ENCODE measurements at regions not wholly inside any gene's neighbourhood (a gene's known extent, or its start where the extent isn't known, plus 50 kb on each side); places are given as distances from the start of the nearest gene placed in this dataset.

DNA sequence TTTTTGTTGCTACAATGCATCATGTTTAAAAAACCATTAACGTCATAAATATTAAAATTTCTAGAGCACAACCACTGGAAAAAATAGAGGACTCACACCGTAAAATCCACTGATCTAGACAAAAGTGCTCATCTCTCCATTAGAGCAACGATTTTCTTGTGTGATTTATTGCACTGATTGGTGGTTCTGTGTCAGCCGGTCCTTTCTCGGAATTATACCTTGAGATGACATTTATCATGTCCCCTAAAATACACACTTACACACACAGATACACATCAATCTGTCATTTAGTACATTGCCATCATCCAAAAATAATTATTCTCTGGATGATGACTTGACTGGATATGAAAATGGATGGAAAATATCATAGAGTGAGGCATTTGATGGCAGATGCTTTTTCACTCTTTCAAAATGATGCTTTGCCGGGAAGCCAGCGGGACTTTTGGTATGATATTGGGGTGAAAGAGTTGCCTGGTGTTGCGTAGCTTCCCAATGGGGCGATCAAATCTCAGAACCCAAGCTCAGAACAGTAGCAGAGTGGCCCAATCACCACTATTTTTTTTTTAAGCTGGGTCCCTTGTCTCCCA, 226.6 kb downstream of the GAS1 start:
- ChIA-PET POLR2A (no interaction called here), CTCF (no interaction called here)
- no peak for TF ChIP-seq CTCF (IDR thresholded peaks at IDR 0.05)

DNA sequence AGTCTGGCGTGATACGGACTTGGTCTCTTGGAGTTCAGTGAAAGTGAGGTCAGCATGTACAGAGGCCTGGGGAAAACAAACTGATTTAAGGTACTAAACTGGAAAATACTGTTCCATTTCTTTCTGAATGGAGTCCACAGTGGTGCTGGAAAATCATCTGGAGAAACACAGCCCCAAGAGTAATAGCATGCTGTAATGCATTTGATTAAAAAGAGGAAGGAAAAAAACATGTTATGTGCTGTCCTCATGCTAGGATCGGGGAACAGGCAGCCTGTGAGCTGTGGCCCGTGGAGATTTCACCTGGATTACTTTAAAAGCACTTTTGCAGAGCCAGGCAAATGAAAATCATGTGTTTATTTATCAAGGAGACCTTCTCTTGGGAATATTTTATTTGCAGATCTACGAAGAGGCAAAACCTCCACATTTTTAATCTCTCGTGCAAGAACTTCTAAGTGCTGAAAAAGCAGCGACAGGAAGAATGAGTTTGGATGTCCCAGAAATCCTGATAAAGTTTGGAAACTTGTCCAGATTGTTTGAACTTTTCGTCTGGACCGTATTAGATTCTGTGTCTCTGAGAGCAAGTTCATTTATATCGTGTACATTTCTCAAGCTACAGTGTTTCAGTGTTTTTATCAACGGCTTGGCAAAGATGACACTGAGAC, 228.8 kb downstream of the GAS1 start:
- CTCF ChIA-PET: no interaction called here
- POLR2A ChIA-PET: no interaction called here
- DNase-seq (no peak), ATAC-seq (ENCODE audit: low read depth) (no peak)
- intact Hi-C loops (cut with micrococcal nuclease): no loop called here
- Mint-ChIP-seq H3K4me1 (no peaks in the 10 kb centered on the region), H3K36me3 (ENCODE audit: low read depth) (no peaks in the 10 kb centered on the region), H3K9me3 (no peaks in the 10 kb centered on the region), H3K27me3 (no peaks in the 10 kb centered on the region), H3K4me3 (no peak overlapping the region), H3K27ac (no peak overlapping the region)
- TF ChIP-seq CTCF (IDR thresholded peaks at IDR 0.05): no peak

More for the DNA sequence above, 226.6 kb downstream of the GAS1 start:
- Mint-ChIP-seq H3K27ac (no peak overlapping the region), H3K9me3 (no peaks in the 10 kb centered on the region), H3K36me3 (ENCODE audit: low read depth) (no peaks in the 10 kb centered on the region), H3K27me3 (no peaks in the 10 kb centered on the region), H3K4me1 (no peaks in the 10 kb centered on the region), H3K4me3 (no peak overlapping the region)
- intact Hi-C loops (cut with micrococcal nuclease): no loop called here
- ATAC-seq (ENCODE audit: low read depth) (no peak), DNase-seq (no peak)

GRCh38 chr9:86716326-86716922, 230.9 kb downstream of the GAS1 start:
- no peak overlapping the region for H3K27ac Mint-ChIP-seq

DNA sequence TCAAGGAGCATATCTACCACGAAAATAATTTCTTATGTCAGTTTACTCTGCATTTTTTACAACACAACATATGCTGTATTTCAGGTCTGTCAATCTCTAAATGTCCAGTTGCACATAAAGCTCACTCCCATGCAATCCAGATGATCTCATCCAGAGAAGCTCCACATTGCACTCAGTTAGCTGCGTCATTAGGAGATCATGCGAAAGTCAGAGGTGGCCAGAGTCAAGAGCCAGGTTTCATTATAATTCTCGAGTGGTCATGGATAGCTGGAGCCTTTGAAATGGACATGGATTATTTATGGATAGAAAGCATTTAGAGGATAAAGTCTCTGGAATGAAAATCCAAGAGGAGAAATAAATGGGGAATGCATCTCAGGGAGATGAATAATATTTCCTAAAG, 232.3 kb downstream of the GAS1 start:
- H3K4me3 Mint-ChIP-seq: no peak overlapping the region
- no peaks in the 10 kb centered on the region for H3K9me3 Mint-ChIP-seq
- CTCF ChIA-PET: no interaction called here
- DNase-seq: no peak
- intact Hi-C loops (cut with micrococcal nuclease): no loop called here
- POLR2A ChIA-PET: no interaction called here
- H3K27ac Mint-ChIP-seq: no peak overlapping the region
- H3K27me3 Mint-ChIP-seq: no peaks in the 10 kb centered on the region
- ATAC-seq (ENCODE audit: low read depth): no peak
- H3K4me1 Mint-ChIP-seq: no peaks in the 10 kb centered on the region
- no peak for TF ChIP-seq CTCF (IDR thresholded peaks at IDR 0.05)
- no peaks in the 10 kb centered on the region for H3K36me3 Mint-ChIP-seq (ENCODE audit: low read depth)

More at GRCh38 chr9:86716326-86716922, 230.9 kb downstream of the GAS1 start:
- intact Hi-C loops (cut with micrococcal nuclease): no loop called here
- no peak for ATAC-seq (ENCODE audit: low read depth)
- TF ChIP-seq CTCF (IDR thresholded peaks at IDR 0.05): no peak
- H3K36me3 Mint-ChIP-seq (ENCODE audit: low read depth): no peaks in the 10 kb centered on the region
- no peaks in the 10 kb centered on the region for H3K4me1 Mint-ChIP-seq
- H3K4me3 Mint-ChIP-seq: no peak overlapping the region
- H3K9me3 Mint-ChIP-seq: no peaks in the 10 kb centered on the region
- no peaks in the 10 kb centered on the region for H3K27me3 Mint-ChIP-seq
- DNase-seq: no peak
- POLR2A ChIA-PET: no interaction called here
- CTCF ChIA-PET: no interaction called here

DNA sequence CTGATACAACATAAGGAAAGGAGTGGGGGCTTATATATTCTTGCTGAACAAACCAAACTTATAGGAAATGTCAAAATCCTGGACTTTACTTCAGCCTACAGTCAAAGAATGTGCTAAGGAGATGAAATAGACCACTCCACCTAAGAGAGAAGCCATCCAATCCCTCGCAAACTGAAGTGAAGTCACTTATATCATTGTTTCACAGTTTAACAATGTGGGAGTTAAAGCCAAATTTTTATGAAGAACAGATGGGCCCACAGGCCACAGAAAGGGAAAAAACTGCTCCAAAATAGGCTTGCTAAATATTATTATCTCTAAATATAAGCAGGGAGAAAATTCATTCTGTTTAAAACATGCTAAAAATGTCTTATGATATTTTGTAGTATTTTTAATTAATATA, 233.3 kb downstream of the GAS1 start:
- Mint-ChIP-seq H3K4me1 (no peaks in the 10 kb centered on the region), H3K4me3 (no peak overlapping the region), H3K36me3 (ENCODE audit: low read depth) (no peaks in the 10 kb centered on the region), H3K27me3 (no peaks in the 10 kb centered on the region), H3K27ac (no peak overlapping the region), H3K9me3 (no peaks in the 10 kb centered on the region)
- no peak for DNase-seq
- no peak for TF ChIP-seq CTCF (IDR thresholded peaks at IDR 0.05)
- CTCF ChIA-PET: no interaction called here
- intact Hi-C loops (cut with micrococcal nuclease): no loop called here
- no peak for ATAC-seq (ENCODE audit: low read depth)
- POLR2A ChIA-PET: no interaction called here
